ENCODE measurements at regions not wholly inside any gene's neighbourhood (a gene's known extent, or its start where the extent isn't known, plus 50 kb on each side); places are given as distances from the start of the nearest gene placed in this dataset.
"Not testable (repeated sequence)": the region's sequence is repeated elsewhere in the genome, so short reads cannot be mapped to it uniquely, and the experiment has no call there.

DNA sequence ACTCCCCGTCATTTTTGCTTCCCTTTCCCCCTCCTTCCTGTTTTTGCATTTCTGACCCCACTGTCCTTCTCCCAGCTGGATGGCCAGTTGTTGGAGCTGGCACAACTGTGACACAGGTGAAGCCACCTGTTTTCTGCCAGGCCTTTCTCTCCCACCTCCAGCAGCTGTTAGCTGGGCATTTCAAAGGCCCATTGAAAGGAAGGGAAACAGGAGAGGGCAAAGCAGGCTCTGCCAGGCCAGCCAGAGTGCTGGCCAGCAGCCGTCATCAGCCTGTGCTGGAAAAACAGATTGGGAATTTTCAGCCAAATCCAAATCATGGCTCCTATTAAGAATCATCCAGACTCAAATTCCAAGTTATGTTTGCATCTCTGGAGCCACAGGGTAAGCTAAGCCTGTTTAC lies 155.2 kb upstream of the C2CD4B start:
- DNase-seq (ENCODE audit: low read depth) = no peak

- DNase-seq (ENCODE audit: low read depth) = no peak
These were observed 158.3 kb upstream of the C2CD4B start for GRCh38 chr15:62323353-62323890.

DNA sequence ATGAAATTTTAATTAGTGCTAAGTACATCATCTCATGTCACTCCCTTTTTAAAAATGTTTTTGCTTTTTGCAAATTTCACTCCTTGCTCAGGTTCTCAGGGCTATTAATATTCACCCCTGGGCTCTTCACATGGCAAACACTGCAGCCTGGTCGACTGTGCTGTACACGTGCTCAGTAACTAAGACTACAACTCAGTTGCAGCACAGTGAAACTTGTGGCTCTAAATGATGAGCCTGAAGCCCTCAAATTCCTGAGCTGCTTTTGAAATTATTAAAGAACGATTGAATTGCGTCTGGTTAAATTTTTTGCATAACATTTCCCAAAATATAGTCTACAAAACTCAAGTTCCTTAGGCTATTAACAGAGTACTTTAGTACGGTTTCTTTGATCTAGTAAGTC lies 159.3 kb upstream of the C2CD4B start:
- no peak for DNase-seq (ENCODE audit: low read depth)

GRCh38 chr15:62325597-62325996 lies 160.5 kb upstream of the C2CD4B start:
- no peak for DNase-seq (ENCODE audit: low read depth)

- no peak for DNase-seq (ENCODE audit: low read depth)
These were observed 161.5 kb upstream of the C2CD4B start for GRCh38 chr15:62326460-62327011.

- no peak for DNase-seq (ENCODE audit: low read depth)
These were observed 162.3 kb upstream of the C2CD4B start for GRCh38 chr15:62327406-62327805.

- DNase-seq (ENCODE audit: low read depth) = not testable (repeated sequence)
These were observed 167.4 kb upstream of the C2CD4B start for GRCh38 chr15:62332472-62332871.

DNA sequence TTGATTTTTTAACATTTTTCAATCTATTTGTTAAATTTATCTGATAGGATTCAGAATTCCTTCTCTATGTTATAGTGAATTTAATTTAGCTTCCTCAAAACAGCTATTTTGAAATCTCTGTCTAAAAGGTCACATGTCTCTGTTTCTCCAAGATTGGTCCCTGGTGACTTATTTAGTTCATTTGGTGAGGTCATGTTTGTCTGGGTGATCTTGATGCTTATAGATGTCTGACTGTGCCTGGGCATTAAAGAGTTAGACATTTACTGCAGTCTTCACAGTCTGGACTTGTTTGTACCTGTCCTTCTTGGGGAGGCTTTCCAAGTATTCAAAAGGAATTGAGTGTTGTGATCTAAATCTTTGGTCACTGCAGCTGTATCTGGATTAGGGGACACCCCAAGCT lies 169.5 kb upstream of the C2CD4B start:
- DNase-seq (ENCODE audit: low read depth) = no peak

GRCh38 chr15:62337934-62338333 lies 172.8 kb upstream of the C2CD4B start:
- no peak for DNase-seq (ENCODE audit: low read depth)

- no peak for DNase-seq (ENCODE audit: low read depth)
These were observed 173.4 kb upstream of the C2CD4B start for GRCh38 chr15:62338497-62338896.

GRCh38 chr15:62342959-62343358 lies 177.9 kb upstream of the C2CD4B start:
- no peak for DNase-seq (ENCODE audit: low read depth)

DNA sequence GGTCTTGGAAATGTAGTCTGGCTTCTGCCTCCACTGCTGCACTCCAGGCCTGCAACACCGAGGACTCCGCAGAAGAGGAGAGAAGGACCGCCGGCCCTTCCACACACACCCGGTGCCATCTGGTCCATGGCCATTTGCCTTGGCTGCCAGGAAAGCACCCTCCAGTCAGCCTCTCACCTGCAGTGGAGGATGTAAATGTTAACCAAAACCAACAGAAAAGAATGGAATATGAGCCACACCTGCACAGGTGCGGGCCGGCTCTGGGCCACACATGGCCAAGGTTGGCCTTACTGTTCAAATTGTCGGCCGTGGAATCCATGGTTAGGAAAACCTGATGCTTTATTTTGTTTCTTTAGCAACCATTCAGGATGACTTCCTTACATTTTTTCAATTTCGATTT lies 178.3 kb upstream of the C2CD4B start:
- DNase-seq (ENCODE audit: low read depth) = no peak

DNA sequence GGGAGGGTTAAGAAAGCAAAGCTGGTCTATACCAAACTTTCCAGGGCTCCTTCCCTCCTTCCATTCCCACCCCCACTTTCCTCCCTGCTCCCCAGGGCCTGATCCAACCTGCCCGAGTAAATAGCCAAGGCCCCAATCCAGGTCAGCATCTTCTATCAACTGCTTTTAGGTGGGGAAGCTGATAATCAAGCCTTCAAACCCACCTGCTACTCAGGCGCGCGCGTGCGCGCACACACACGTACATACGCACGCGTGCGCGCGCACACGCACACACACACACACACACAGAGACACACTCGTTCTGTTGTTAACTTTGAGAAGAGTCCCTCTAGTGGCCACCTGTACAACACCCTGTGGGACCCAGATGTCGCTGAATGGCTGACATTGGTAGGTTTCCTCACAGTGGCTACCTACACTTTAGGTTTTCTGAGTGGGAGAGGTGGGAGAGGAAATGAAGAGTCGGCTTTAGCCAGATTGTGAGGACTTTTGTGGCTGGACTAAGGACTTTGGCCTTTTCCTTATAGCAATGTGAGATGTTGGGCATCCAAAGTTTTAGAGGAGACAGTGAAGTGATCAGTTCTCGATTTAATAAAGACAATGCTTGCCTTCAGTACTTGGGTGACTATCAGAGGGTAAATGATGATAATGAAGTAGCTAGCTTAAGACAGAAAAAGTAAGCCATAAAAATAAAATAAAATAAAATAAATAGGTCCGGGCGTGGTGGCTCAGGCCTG lies 179.9 kb upstream of the C2CD4B start:
- DNase-seq (ENCODE audit: low read depth) = no peak

DNA sequence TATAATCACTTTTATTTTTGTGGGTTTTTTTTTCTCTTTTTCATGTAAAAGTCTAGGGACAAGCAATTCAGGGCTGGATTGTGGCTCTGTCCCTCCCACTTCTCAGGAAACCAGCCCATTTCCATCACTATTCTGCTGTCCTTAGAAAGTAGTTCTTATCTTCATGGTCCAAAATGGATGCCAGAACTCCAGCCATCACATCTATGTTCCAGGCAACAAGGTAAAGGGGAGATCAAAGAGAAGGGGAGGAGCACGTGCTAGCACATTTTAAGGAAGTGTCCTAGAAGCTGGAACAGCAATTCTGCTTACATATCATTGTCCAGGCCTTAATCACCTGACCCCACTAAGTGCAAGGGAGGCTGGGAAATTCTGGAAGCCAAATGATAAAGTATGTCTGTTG lies 181.1 kb upstream of the C2CD4B start:
- no peak for DNase-seq (ENCODE audit: low read depth)

DNA sequence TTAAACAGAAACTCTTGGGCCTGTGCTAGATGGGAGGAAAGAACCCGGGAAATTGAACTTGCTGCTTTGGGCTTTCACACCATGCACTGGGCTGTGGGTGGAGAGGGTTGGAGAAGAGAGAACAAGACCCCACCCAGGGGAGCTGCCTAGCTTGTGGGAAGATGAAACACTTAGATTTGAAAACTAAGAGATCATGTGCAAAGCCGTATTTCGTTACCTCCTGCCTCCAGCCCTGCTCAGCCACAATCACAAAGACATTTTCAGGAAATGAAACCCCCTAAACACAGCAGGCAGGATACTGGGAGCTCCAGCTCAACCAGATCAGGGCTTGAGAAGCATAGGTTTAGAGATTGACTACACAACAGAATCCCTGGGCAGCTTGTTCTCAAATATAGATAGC lies 183.0 kb upstream of the C2CD4B start:
- DNase-seq (ENCODE audit: low read depth) = no peak

- no peak for DNase-seq (ENCODE audit: low read depth)
These were observed 183.5 kb upstream of the C2CD4B start for GRCh38 chr15:62348623-62349022.

- DNase-seq (ENCODE audit: low read depth) = no peak
These were observed 187.7 kb upstream of the C2CD4B start for GRCh38 chr15:62352817-62353216.

- DNase-seq (ENCODE audit: low read depth) = no peak
These were observed 192.3 kb upstream of the C2CD4B start for GRCh38 chr15:62357431-62357830.

DNA sequence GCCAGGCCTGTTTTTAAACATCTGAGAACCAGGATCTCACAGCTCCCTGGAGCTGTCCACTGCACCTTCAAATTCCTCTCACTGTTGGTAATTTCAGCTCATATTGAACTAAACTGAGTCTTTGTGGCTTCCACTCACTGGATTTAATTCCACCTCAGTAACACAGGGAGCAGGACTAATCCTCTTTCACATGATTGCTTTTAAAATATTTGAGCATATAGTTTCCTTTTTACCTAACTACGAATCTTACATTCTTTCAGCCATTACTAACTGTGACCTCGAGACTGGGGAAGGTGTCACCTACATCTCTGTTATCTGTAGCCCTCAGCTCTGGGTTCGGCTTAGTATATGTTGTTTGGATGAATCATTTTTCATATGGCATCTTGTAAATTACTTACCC lies 194.3 kb upstream of the C2CD4B start:
- DNase-seq (ENCODE audit: low read depth) = no peak

DNA sequence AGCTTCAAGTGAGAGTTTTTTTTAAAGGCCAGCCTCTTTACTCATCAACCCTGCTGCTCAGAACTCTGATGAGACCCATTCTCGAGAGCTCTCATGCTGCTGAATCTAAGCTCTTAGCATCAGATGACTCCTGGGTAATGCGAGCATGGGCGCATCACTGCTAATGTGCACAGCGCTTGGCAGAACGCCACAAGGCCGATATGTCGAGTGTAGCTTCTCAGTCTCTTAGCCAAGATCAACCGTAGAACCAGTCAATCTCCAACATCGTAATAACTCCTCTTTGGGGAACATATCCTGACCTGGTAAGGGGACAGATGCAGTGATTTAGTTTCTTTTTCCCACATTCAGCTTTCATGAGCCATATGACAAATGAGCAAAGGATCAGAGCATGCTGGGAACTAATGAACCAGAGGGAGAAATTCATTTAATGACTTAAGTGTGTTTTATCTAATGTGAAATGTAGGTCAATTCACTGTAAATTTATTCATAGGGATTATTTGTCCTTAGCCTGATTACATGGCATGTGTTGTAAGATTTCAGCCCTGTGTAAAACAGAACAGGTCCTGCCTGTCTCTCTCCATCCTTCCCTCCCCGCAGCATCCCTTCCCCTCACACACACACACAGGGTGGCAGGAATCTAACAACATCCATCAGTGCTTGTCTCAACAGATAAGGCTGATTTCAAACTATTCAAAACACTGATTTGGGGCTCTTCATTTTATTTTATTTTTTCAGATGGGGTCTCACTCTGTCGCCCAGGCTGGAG lies 195.4 kb upstream of the C2CD4B start:
- no peak for DNase-seq (ENCODE audit: low read depth)

DNA sequence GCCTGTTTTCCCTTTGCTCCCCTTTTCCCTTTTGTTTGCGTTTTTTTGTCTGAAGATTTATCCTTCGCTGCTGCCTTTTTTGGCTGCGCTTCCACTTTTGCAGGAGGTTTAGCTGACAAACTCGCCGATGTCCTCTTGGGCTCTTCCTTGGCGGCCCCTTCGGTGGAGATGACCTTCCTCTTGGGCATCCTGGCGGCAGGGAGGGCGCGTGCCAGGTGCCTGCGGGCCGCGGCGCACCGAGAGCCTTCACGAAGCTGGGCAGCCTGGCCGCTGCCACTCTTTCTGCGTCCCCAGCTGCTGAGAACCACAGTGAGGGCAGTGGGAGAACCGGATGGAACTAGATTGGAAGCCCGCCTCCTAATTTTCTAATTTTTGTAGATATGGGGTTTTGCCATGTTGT lies 197.1 kb upstream of the C2CD4B start:
- DNase-seq (ENCODE audit: low read depth) = no peak

DNA sequence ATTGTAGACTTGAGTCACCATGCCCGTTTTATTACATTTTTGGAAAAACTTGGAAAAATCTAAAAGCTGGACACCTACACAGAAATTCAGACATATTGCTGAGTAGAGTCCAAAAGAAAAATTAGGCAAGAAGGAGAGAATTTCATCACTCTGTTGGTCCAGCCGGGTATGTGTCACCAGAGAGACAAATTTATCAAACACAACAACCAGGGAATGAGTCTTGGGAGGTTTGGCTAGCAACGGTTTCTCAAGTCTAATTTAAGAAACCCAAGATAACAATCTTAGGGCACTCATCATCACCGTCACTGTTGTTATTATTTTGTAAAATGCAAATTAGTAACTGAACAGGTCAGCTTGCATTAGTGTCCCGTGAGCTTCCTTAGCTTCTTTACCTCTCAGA lies 197.5 kb upstream of the C2CD4B start:
- peak; percentile 86 for DNase-seq (ENCODE audit: low read depth)

DNA sequence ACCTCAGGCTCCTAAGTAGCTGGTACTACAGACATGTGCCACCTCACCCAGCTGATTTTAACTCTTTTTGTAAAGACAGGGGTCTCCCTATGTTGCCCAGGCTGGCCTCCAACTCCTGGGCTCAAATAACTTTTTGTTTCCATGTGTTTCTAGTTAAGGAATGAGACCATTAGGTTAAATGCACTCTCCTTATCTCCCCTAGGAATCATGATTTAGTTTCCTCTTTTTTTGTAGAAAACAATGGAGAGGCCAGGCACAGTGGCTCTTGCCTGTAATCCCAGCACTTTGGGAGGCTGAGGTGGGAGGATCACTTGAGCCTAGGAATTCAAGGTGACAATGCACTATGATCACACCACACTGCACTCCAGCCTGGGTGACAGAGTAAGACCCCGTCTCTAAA lies 198.8 kb upstream of the C2CD4B start:
- no peak for DNase-seq (ENCODE audit: low read depth)

Data from stromal cell of bone marrow (primary cell).